SH-SY5Y (cell line): ENCODE measurements at regions not wholly inside any gene's neighbourhood (a gene's known extent, or its start where the extent isn't known, plus 50 kb on each side); places are given as distances from the start of the nearest gene placed in this dataset.

Source experiments
- GATA2 ChIP-seq: IDR thresholded peaks from 2 replicates; pipeline ENCODE4 v1.6.1; 2011; ENCODE audit warnings: mild to moderate bottlenecking, low read depth, low read length
- GATA3 ChIP-seq: IDR thresholded peaks from 2 replicates; pipeline ENCODE4 v1.6.1; 2011; ENCODE audit warnings: low read depth, mild to moderate bottlenecking, low read length, moderate library complexity

DNA sequence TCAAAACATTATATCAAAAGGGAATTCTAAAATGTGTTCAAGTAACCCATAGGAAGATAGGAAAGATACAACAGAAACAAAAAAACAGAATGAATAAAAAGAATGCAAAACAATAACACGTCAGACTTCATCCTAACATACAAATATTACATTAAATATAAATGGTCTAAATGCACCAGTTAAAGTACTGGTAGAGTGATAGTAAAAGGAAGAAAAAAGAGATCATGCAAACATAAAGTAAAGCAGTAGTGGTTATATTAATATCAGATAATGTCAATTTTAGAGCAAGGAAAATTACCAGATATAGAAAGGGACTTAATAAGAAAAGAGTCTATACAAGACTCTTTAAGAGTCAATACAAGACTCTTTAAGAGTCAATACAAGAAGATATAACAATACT lies 755.7 kb downstream of the MCTP2 start:
- TF ChIP-seq GATA3 (no peak), GATA2 (no peak)
